HepG2 (cell line): ENCODE measurements at regions not wholly inside any gene's neighbourhood (a gene's known extent, or its start where the extent isn't known, plus 50 kb on each side); places are given as distances from the start of the nearest gene placed in this dataset.

Experiments
- CTCF ChIP-seq: sonication (generic); formaldehyde crosslinking; IDR thresholded peaks from 2 replicates; pipeline ENCODE4 v1.5.0; 2020; ENCODE audit warnings: mild to moderate bottlenecking, missing genetic modification reagents, moderate library complexity
- EP300 ChIP-seq, 3 experiments: sonication (generic) in 1 of 3; formaldehyde crosslinking in 1 of 3; IDR thresholded peaks; 2 replicates each; pipeline versions ENCODE4 v1.5.1 to v1.6.1; 2011 to 2020; ENCODE audit warnings: low read depth in 2 of 3, low read length in 2 of 3, borderline replicate concordance in 1 of 3, improper control_type of control experiment in 1 of 3, mild to moderate bottlenecking in 1 of 3, missing genetic modification reagents in 1 of 3, moderate library complexity in 1 of 3
- NBN ChIP-seq: fragments of 450-650 bp; conservative IDR thresholded peaks from 2 replicates; pipeline ENCODE4 v1.6.1; 2017
- ZBTB1 ChIP-seq: sonication (generic); formaldehyde crosslinking; IDR thresholded peaks from 2 replicates; pipeline ENCODE4 v1.4.0; 2020; ENCODE audit warnings: missing genetic modification reagents, borderline replicate concordance
- ZNF543 ChIP-seq: sonication (generic); formaldehyde crosslinking; IDR thresholded peaks from 2 replicates; pipeline ENCODE4 v1.4.0; 2020; ENCODE audit warnings: mild to moderate bottlenecking, missing genetic modification reagents
- TF ChIP-seq, protein P1 (sequence below): sonication (generic); formaldehyde crosslinking; IDR thresholded peaks from 2 replicates; pipeline ENCODE4 v1.5.0; 2020; ENCODE audit warnings: missing genetic modification reagents, mild to moderate bottlenecking, borderline replicate concordance

GRCh38 chr6:71421611-71422010 lies 133.0 kb downstream of the OGFRL1 start:
- TF ChIP-seq NBN (no peak), CTCF (no peak), EP300 (IDR thresholded peaks at IDR 0.05; ENCODE audit: low read depth in 2 of 2, low read length in 2 of 2) (no peak), EP300 (CRISPR knock-in tag; IDR thresholded peaks at IDR 0.05; ENCODE audit: borderline replicate concordance) (no peak), ZNF543 (CRISPR knock-in tag) (no peak), ZBTB1 (no peak)
- TF ChIP-seq, protein P1, sequence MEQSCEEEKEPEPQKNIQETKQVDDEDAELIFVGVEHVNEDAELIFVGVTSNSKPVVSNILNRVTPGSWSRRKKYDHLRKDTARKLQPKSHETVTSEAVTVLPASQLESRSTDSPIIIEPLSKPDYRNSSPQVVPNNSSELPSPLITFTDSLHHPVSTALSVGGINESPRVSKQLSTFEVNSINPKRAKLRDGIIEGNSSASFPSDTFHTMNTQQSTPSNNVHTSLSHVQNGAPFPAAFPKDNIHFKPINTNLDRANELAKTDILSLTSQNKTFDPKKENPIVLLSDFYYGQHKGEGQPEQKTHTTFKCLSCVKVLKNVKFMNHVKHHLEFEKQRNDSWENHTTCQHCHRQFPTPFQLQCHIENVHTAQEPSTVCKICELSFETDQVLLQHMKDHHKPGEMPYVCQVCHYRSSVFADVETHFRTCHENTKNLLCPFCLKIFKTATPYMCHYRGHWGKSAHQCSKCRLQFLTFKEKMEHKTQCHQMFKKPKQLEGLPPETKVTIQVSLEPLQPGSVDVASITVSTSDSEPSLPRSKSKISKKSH (CRISPR knock-in tag) = no peak
